Dermis blood vessel endothelial cell (primary cell): ENCODE measurements at regions not wholly inside any gene's neighbourhood (a gene's known extent, or its start where the extent isn't known, plus 50 kb on each side); places are given as distances from the start of the nearest gene placed in this dataset.

Experiments
- DNase-seq: peaks from one replicate; pipeline ENCODE4 v3.0.0; 2010

GRCh38 chr7:135828604-135829003 is 80.0 kb upstream of the FAM180A start:
- no peak for DNase-seq

GRCh38 chr7:135827391-135827790 is 78.8 kb upstream of the FAM180A start:
- no peak for DNase-seq

GRCh38 chr7:135825406-135825805 is 76.8 kb upstream of the FAM180A start:
- peak; percentile 18 for DNase-seq

DNA sequence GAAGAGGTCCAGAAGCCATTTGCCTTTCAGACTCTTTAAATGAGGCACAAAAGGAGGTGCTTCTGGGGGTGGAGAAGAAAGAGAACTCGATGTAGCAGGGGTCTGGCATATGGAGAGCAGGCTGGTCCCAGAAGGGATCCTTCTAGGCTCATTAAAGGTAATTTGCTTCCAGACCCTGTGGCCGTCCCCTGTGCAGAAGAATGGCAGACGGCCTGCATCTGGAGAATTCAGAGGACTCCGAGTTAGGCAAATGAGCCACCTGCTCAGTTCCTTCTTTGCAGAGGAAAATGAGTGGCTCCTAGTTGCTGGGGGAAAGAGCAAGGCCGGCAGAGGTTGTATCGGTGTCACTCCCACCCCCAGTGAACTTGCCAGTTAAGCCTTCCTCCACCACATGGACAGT is 73.8 kb upstream of the FAM180A start:
- no peak for DNase-seq

DNA sequence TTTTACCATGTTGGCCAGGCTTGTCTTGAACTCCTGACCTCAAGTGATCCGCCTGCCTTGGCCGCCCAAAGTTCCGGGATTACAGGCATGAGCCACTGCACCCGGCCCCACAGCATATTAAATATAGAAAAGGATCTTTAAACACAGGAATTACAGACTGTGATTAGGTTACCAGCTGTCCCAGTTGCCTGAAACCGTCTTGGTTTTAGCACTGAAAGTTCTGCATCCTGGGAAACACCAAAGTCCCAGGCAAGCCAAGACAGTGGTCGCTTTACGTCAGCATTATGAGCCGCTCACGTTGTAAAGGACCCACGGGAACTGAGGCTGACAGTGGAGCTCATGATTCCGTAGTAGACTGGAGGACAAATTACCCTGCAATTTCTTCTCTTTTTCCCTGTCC is 69.0 kb upstream of the FAM180A start:
- no peak for DNase-seq

DNA sequence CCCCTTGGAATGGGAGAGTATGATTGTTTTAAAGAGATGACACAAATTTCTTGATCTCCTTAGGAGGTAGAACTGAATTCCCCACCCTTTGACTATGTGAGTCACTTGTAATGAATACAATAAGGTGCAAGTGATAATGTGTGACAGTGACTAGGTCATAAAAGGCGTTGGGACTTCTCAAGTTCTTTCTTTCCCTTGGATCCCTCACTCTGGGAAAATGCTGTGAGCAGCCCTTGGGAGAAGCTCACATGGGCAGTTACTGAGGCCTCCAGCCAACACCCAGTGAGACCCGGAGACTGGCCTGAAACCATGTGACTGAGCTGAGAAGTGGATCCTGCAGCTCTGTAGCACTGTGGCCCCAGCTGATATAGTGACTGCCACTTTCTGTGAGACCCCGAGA is 66.4 kb upstream of the FAM180A start:
- no peak for DNase-seq

GRCh38 chr7:135812148-135812547 is 63.5 kb upstream of the FAM180A start:
- no peak for DNase-seq

DNA sequence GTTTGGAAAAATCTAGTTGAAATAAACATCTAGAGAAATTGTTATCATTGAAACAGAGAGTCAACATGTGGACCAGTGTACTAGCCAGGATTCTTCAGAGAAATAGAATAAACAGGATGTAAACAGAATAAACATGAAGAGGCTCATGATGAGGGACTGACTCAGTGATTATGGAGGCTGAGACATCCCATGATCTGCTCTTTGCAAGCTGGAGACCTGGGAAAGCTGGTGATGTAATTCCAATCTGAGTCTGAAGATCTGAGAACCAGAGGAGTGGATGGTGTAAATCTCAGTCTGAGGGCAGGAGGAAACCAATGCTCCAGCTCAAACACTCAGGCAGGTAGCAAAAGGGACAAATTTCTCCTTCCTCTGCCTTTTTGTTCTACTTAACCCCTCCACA is 62.9 kb upstream of the FAM180A start:
- DNase-seq: no peak

- no peak for DNase-seq
Observed at GRCh38 chr7:135808206-135808605, 59.6 kb upstream of the FAM180A start.

- no peak for DNase-seq
Observed at GRCh38 chr7:135803143-135803542, 54.5 kb upstream of the FAM180A start.

DNA sequence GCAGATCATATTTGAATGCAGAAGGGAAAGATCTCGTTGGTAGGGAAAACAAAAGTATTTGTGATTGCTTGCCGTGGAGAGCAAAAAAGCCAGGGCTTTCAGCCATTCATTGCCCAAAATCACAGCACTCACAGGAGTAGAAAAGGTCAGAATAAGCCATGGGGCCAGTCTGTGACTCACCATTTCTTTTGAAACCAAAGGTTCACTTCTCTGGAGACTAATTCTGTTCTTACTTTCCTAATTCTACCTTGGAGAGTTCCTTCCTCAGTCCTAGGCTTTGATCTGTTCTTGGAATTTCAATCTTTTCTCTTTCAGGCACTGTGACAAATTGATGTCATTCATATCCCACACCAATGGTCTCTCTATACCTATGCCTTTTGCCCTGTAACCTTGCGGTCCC is 54.1 kb upstream of the FAM180A start:
- DNase-seq: no peak

GRCh38 chr7:135801877-135802276 is 53.3 kb upstream of the FAM180A start:
- peak; percentile 51 for DNase-seq

DNA sequence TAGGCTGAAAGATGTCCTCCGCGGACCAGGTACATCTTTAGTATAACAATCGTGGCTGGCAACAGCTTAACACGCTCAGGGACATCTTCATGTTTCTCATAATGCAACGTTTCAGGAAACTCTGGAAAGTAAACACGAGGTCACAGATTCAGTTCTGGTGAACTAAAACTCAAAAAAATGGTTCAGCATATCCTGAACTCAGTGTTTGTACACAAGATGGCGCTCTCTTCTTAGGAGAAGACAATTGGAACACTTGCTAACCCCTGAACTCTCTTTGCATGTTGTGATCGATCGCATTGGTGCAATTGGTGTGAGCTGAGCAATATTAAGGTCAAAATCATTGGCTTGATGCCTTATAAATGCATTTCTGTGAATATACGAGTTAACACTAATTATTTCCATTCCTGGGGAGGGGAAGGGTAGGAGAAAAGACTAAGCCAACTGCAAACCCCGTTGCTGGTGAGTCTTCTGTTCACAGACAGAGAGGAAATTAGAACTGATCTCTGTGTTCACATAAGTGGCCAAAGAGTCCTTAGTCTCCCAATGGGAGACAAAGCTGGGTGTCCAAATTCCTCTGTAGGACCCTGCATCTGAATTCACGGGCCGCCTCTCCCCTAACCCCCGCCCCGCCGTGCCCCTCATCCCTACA is 52.6 kb upstream of the FAM180A start:
- DNase-seq: peak; percentile 81

- DNase-seq: no peak
Observed at GRCh38 chr7:135800560-135800959, 51.9 kb upstream of the FAM180A start.

- no peak for DNase-seq
Observed at GRCh38 chr7:135799881-135800280, 51.3 kb upstream of the FAM180A start.
